Lower lobe of right lung (tissue), 2 donors: ENCODE measurements at regions not wholly inside any gene's neighbourhood (a gene's known extent, or its start where the extent isn't known, plus 50 kb on each side); places are given as distances from the start of the nearest gene placed in this dataset.

Experiments used
- ATAC-seq, 2 donors: fragments of 200-7000 bp; cut with Tn5 transposase; one replicate each; pipeline ENCODE4 v1.9.1; 2020 to 2022; ENCODE audit warnings: mild to moderate bottlenecking in 2 of 2, moderate library complexity in 2 of 2
- DNase-seq: peaks from one replicate; pipeline ENCODE4 v3.0.0-alpha.2; 2020
- H3K27ac ChIP-seq: fragments of 200-600 bp; one replicate; pipeline ENCODE4 v1.8.0; 2022
- H3K27me3 ChIP-seq: fragments of 200-600 bp; one replicate; pipeline ENCODE4 v1.8.0; 2022; ENCODE audit warnings: low read depth
- H3K36me3 ChIP-seq: fragments of 200-600 bp; one replicate; pipeline ENCODE4 v1.8.0; 2022; ENCODE audit warnings: mild to moderate bottlenecking
- H3K4me1 ChIP-seq: fragments of 200-600 bp; one replicate; pipeline ENCODE4 v1.8.0; 2022
- H3K4me3 ChIP-seq: fragments of 200-600 bp; one replicate; pipeline ENCODE4 v1.8.0; 2022; ENCODE audit warnings: mild to moderate bottlenecking
- H3K9me3 ChIP-seq: fragments of 200-600 bp; one replicate; pipeline ENCODE4 v1.8.0; 2022
- CTCF ChIP-seq: fragments of 200-600 bp; IDR thresholded peaks from one replicate; pipeline ENCODE4 v1.8.0; 2022; ENCODE audit warnings: antibody characterized with exemption, mild to moderate bottlenecking
- intact Hi-C: fragments of 100-400 bp; cut with DNase I; formaldehyde crosslinking; loops from one replicate; pipeline ENCODE4 v1.11.0; 2022
- donor health status: DM: no; HTN: yes; CAD: no; lungs with severe emphysema.

GRCh38 chr1:10912441-10912840 is 100.0 kb upstream of the TARDBP start:
- H3K4me1 ChIP-seq: no peaks in the 10 kb centered on the region
- no peak for TF ChIP-seq CTCF
- no peak overlapping the region for H3K27ac ChIP-seq
- ATAC-seq (no peak), DNase-seq (peak; percentile 32)
- intact Hi-C loops: no loop called here
- H3K4me3 ChIP-seq: no peak overlapping the region
- H3K27me3 ChIP-seq: no peaks in the 10 kb centered on the region
- no peaks in the 10 kb centered on the region for H3K9me3 ChIP-seq
- no peaks in the 10 kb centered on the region for H3K36me3 ChIP-seq

GRCh38 chr1:10914056-10914455 is 98.4 kb upstream of the TARDBP start:
- DNase-seq (no peak), ATAC-seq (no peak)
- H3K27me3 ChIP-seq: no peaks in the 10 kb centered on the region
- intact Hi-C loops: no loop called here
- no peaks in the 10 kb centered on the region for H3K4me1 ChIP-seq
- H3K36me3 ChIP-seq: no peaks in the 10 kb centered on the region
- no peaks in the 10 kb centered on the region for H3K9me3 ChIP-seq
- H3K4me3 ChIP-seq: no peak overlapping the region
- TF ChIP-seq CTCF: no peak
- H3K27ac ChIP-seq: no peak overlapping the region

- no peaks in the 10 kb centered on the region for H3K9me3 ChIP-seq
- TF ChIP-seq CTCF: no peak
- H3K36me3 ChIP-seq: no peaks in the 10 kb centered on the region
- intact Hi-C loops: no loop called here
- ATAC-seq (no peak), DNase-seq (peak; percentile 36)
- no peak overlapping the region for H3K27ac ChIP-seq
- H3K27me3 ChIP-seq: peaks cover 8% of the 10 kb centered on the region
- no peak overlapping the region for H3K4me3 ChIP-seq
- H3K4me1 ChIP-seq: no peaks in the 10 kb centered on the region
Measured at GRCh38 chr1:10915594-10915993, 96.9 kb upstream of the TARDBP start.

GRCh38 chr1:10916311-10916710 is 96.1 kb upstream of the TARDBP start:
- Histone ChIP-seq H3K27ac (no peak overlapping the region), H3K9me3 (no peaks in the 10 kb centered on the region), H3K36me3 (no peaks in the 10 kb centered on the region), H3K27me3 (peaks cover 8% of the 10 kb centered on the region), H3K4me3 (no peak overlapping the region), H3K4me1 (no peaks in the 10 kb centered on the region)
- peak; percentile 16 for DNase-seq
- TF ChIP-seq CTCF: no peak
- no peak for ATAC-seq
- intact Hi-C loops: no loop called here

- Histone ChIP-seq H3K27ac (no peak overlapping the region), H3K36me3 (no peaks in the 10 kb centered on the region), H3K27me3 (peaks cover 8% of the 10 kb centered on the region), H3K9me3 (no peaks in the 10 kb centered on the region), H3K4me1 (no peaks in the 10 kb centered on the region), H3K4me3 (no peak overlapping the region)
- TF ChIP-seq CTCF: no peak
- intact Hi-C loops: no loop called here
- ATAC-seq: peak in 1 of 2 donors; percentile 14
- no peak for DNase-seq
Measured at GRCh38 chr1:10916991-10917390, 95.5 kb upstream of the TARDBP start.
